ENCODE measurements at regions not wholly inside any gene's neighbourhood (a gene's known extent, or its start where the extent isn't known, plus 50 kb on each side); places are given as distances from the start of the nearest gene placed in this dataset.

- TF ChIP-seq, protein P1, sequence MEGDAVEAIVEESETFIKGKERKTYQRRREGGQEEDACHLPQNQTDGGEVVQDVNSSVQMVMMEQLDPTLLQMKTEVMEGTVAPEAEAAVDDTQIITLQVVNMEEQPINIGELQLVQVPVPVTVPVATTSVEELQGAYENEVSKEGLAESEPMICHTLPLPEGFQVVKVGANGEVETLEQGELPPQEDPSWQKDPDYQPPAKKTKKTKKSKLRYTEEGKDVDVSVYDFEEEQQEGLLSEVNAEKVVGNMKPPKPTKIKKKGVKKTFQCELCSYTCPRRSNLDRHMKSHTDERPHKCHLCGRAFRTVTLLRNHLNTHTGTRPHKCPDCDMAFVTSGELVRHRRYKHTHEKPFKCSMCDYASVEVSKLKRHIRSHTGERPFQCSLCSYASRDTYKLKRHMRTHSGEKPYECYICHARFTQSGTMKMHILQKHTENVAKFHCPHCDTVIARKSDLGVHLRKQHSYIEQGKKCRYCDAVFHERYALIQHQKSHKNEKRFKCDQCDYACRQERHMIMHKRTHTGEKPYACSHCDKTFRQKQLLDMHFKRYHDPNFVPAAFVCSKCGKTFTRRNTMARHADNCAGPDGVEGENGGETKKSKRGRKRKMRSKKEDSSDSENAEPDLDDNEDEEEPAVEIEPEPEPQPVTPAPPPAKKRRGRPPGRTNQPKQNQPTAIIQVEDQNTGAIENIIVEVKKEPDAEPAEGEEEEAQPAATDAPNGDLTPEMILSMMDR (conservative IDR thresholded peaks at IDR 0.05), result no peak
- no peak for TF ChIP-seq EZH2 (IDR thresholded peaks at IDR 0.05; ENCODE audit: low read depth)
Measured at GRCh38 chr5:158409507-158409906, 550.6 kb upstream of the CLINT1 start.
